AG04450 (cell line): ENCODE measurements at regions not wholly inside any gene's neighbourhood (a gene's known extent, or its start where the extent isn't known, plus 50 kb on each side); places are given as distances from the start of the nearest gene placed in this dataset.

ENCODE experiments used
- CTCF ChIA-PET: fragments of 300-600, 350-600 bp; formaldehyde crosslinking; extraction: SDS; loops from one replicate; lab custom pipeline; 2022; ENCODE audit warnings: antibody characterized with exemption, inconsistent platforms; lab: Charles Lee
- POLR2A ChIA-PET: fragments of 350-600 bp; formaldehyde crosslinking; extraction: SDS; loops from one replicate; lab custom pipeline; 2021; ENCODE audit warnings: antibody characterized with exemption, inconsistent platforms; lab: Yijun Ruan, JAX
- DNase-seq: peaks from one replicate; pipeline ENCODE4 v3.0.0-alpha.2; 2011; ENCODE audit warnings: low read depth, low spot score
- H3K27ac ChIP-seq: one replicate; pipeline ENCODE4 v1.5.1; 2012; ENCODE audit warnings: low read depth, low read length, control low read depth
- H3K27me3 ChIP-seq: one replicate; pipeline ENCODE4 v1.6.0; 2012; ENCODE audit warnings: low read length; ENCODE audit not compliant: control insufficient read depth, insufficient read depth
- H3K4me3 ChIP-seq: 2 replicates; pipeline ENCODE4 v1.5.1; 2011; ENCODE audit warnings: mild to moderate bottlenecking, low read depth, low read length, control low read depth
- H3K9me3 ChIP-seq: 2 replicates; pipeline ENCODE4 v1.5.1; 2012; ENCODE audit warnings: low read length; ENCODE audit not compliant: control insufficient read depth, insufficient read depth
- CTCF ChIP-seq: IDR thresholded peaks from 2 replicates; pipeline ENCODE4 v1.5.1; 2011; ENCODE audit warnings: low read depth, low read length, control low read depth, inconsistent platforms

GRCh38 chr6:11415557-11415956 lies 122.0 kb upstream of the TMEM170B start:
- Histone ChIP-seq H3K9me3 (peaks cover 7% of the 10 kb centered on the region; the same call in 1 of the 2 replicates), H3K27ac (no peak overlapping the region), H3K4me3 (no peak overlapping the region), H3K27me3 (no peaks in the 10 kb centered on the region)
- no peak for TF ChIP-seq CTCF
- POLR2A ChIA-PET = no interaction called here
- CTCF ChIA-PET = interaction anchor here (1.3 kb wide), 1 partner anchor 271 kb away, joined by 3 read pairs; no protein-coding TSS in a partner anchor
- DNase-seq = no peak

GRCh38 chr6:11414176-11414963 lies 123.2 kb upstream of the TMEM170B start:
- peaks cover 7% of the 10 kb centered on the region; the same call in 1 of the 2 replicates for H3K9me3 ChIP-seq
- POLR2A ChIA-PET = no interaction called here

DNA sequence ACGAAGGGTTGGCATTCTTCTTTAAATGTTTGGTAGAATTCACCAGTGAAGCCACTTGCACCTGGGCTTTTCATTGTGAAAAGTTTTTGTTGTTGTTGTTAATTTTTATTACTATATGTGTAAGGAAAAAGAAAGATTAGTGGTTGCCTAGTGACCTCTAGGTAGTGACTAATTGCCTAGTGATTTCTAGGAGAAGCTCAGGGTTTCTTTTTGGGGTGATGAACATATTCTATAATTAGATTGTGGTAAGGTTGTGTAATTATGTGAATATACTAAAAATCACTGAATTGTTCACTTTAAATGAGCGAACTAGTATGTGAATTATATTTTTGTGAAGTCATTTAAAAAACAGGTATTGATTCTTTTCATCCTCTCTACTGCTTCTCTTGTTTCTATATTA lies 123.8 kb upstream of the TMEM170B start:
- Histone ChIP-seq H3K27me3 (no peaks in the 10 kb centered on the region), H3K4me3 (no peak overlapping the region), H3K9me3 (peaks cover 7% of the 10 kb centered on the region; the same call in 1 of the 2 replicates), H3K27ac (no peak overlapping the region)
- no peak for TF ChIP-seq CTCF
- POLR2A ChIA-PET = no interaction called here
- no peak for DNase-seq
- CTCF ChIA-PET = interaction anchor here (1.5 kb wide), 1 partner anchor 76 kb away, joined by 3 read pairs; no protein-coding TSS in a partner anchor

More at GRCh38 chr6:11414176-11414963, 123.2 kb upstream of the TMEM170B start:
- no peak for TF ChIP-seq CTCF
- CTCF ChIA-PET = interaction anchor here (1.5 kb wide), 1 partner anchor 77 kb away, joined by 3 read pairs; no protein-coding TSS in a partner anchor
- no peak overlapping the region for H3K4me3 ChIP-seq
- H3K27ac ChIP-seq = no peak overlapping the region
- no peaks in the 10 kb centered on the region for H3K27me3 ChIP-seq
- DNase-seq = no peak

- ChIA-PET CTCF (no interaction called here), POLR2A (no interaction called here)
- Histone ChIP-seq H3K4me3 (no peak overlapping the region), H3K9me3 (peaks cover 7% of the 10 kb centered on the region; the same call in 1 of the 2 replicates), H3K27me3 (no peaks in the 10 kb centered on the region), H3K27ac (no peak overlapping the region)
- no peak for DNase-seq
- TF ChIP-seq CTCF = no peak
Observed at GRCh38 chr6:11413117-11413687, 124.3 kb upstream of the TMEM170B start.

DNA sequence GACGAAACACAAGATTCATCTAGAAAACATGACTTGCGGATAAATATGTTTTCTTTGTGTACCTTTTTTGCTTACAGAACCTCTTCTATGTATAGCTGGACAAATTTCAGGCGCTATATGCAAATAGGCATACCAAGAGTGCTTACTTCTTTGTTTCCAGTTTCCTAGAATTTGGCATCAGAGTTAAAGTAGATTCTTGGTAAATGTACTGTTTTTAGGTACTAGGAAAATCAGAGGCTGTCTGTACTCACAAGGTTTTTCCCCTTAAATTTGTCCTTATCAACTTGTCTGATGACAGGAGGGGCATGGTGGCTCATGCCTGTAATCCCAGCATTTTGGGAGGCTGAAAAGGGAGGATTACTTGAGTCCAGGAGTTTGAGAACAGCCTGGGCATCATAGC lies 124.9 kb upstream of the TMEM170B start:
- H3K27ac ChIP-seq = no peak overlapping the region
- no peak for DNase-seq
- H3K4me3 ChIP-seq = no peak overlapping the region
- no peak for TF ChIP-seq CTCF
- H3K27me3 ChIP-seq = no peaks in the 10 kb centered on the region
- H3K9me3 ChIP-seq = peaks cover 7% of the 10 kb centered on the region; the same call in 1 of the 2 replicates
- ChIA-PET POLR2A (no interaction called here), CTCF (no interaction called here)
